Small intestine (tissue), 7 donors: ENCODE measurements at regions not wholly inside any gene's neighbourhood (a gene's known extent, or its start where the extent isn't known, plus 50 kb on each side); places are given as distances from the start of the nearest gene placed in this dataset.
"Not testable (repeated sequence)": the region's sequence is repeated elsewhere in the genome, so short reads cannot be mapped to it uniquely, and the experiment has no call there.

Experiments
- DNase-seq, 2 donors: peaks; one replicate each; pipeline versions ENCODE4 v3.0.0 to v3.0.0-alpha.2; 2013
- FAIRE-seq: peaks from 2 replicates; lab custom pipeline; 2012; peaks lifted over from hg19 to GRCh38; lab: Jason Lieb, UNC
- H3K27ac ChIP-seq, 3 donors: one replicate each; pipeline ENCODE4 v1.5.1; 2013; ENCODE audit warnings: low read length in 2 of 3, mild to moderate bottlenecking in 2 of 3, control low read depth in 1 of 3, inconsistent platforms in 1 of 3, low read depth in 1 of 3, moderate library complexity in 1 of 3
- H3K27me3 ChIP-seq, 3 donors: one replicate each; pipeline ENCODE4 v1.6.1; 2013; ENCODE audit warnings: low read length in 3 of 3, inconsistent platforms in 1 of 3; ENCODE audit not compliant: control insufficient read depth in 3 of 3, insufficient read depth in 3 of 3
- H3K36me3 ChIP-seq, 3 donors: one replicate each; pipeline ENCODE4 v1.6.1; 2013; ENCODE audit warnings: low read length in 3 of 3, inconsistent platforms in 1 of 3, low read depth in 1 of 3, mild to moderate bottlenecking in 1 of 3, moderate library complexity in 1 of 3; ENCODE audit not compliant: control insufficient read depth in 3 of 3, insufficient read depth in 2 of 3
- H3K4me1 ChIP-seq, 3 donors: one replicate each; pipeline ENCODE4 v1.6.1; 2013; ENCODE audit warnings: low read length in 2 of 3, inconsistent platforms in 1 of 3, low read depth in 1 of 3, mild to moderate bottlenecking in 1 of 3, moderate library complexity in 1 of 3; ENCODE audit not compliant: control insufficient read depth in 3 of 3, insufficient read depth in 2 of 3
- H3K4me3 ChIP-seq, 3 donors: one replicate each; pipeline ENCODE4 v1.5.1; 2013; ENCODE audit warnings: low read length in 3 of 3, control low read depth in 1 of 3, inconsistent platforms in 1 of 3, low read depth in 1 of 3, mild to moderate bottlenecking in 1 of 3, moderate library complexity in 1 of 3
- H3K9me3 ChIP-seq, 2 donors: one replicate each; pipeline ENCODE4 v1.6.1; 2013; ENCODE audit warnings: low read depth in 1 of 2, low read length in 1 of 2; ENCODE audit not compliant: control insufficient read depth in 2 of 2, insufficient read depth in 1 of 2
- WGBS, 3 donors: extraction: QIAGEN DNeasy Blood & Tissue Kit; methylation state at CpG; one replicate each; pipeline ENCODE4 v1.1.7; 2013; 5-methylcytosine and 5-hydroxymethylcytosine counted together
- donor health status: healthy with polysubstance abuse.
- donor health status: control.
- donor health status: control.
- donor health status: Bipolar disorder and iron deficiency.
- donor health status: healthy.

DNA sequence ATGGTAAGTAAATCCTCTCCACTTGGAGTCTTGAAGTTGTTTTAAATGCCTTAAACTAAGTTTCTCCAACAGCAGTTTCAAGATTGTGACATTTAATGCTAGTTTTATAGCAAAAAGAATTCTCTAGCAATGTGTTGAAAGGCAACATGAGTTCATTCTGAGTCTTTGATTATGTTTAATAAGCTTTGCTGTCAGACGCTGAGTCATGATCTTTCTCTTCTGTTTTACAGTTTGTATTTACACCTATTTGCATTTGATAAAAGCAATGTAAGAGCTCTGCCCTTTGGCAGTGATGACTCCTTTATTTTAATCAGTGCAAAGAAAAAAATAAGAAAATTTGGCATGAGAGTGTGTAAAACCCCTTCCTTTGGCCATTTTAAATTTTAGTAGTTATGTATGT lies 497.7 kb downstream of the STK39 start:
- WGBS, 3 donors: 12 to 36% (median 31%) methylated on average over 1 of the region's 1 CpG
- H3K9me3 ChIP-seq: no peaks in the 10 kb centered on the region

DNA sequence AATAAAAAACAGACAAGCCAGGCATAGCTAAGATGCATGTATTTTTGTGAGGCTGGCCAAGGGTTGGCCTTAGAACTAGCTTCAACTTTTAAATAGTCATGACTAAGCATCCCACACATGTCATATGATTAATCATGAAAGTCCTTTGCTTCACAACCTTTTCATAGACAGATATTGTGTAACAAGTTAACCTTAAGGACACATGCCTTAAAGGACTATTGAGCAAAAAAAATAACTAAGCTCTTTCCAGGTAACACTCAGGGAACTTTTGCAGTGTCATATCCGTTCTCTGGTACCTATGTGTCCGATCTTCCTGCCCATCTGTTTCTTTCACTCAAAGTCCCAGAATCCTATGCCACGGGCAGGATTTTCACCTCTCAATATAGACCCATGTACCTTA lies 498.4 kb downstream of the STK39 start:
- H3K27ac ChIP-seq: no peak overlapping the region
- H3K27me3 ChIP-seq: no peaks in the 10 kb centered on the region
- no peaks in the 10 kb centered on the region for H3K9me3 ChIP-seq
- no peaks in the 10 kb centered on the region for H3K4me1 ChIP-seq
- no peaks in the 10 kb centered on the region for H3K36me3 ChIP-seq
- WGBS, 3 donors: 82 to 93% (median 87%) methylated on average over 3 of the region's 3 CpGs
- DNase-seq (peak in 1 of 2 donors; percentile 37), FAIRE-seq (no peak)
- no peak overlapping the region for H3K4me3 ChIP-seq

More for the DNA sequence above, 497.7 kb downstream of the STK39 start:
- FAIRE-seq (no peak), DNase-seq (peak in 1 of 2 donors; percentile 33)
- no peak overlapping the region for H3K4me3 ChIP-seq
- H3K27me3 ChIP-seq: no peaks in the 10 kb centered on the region
- H3K36me3 ChIP-seq: no peaks in the 10 kb centered on the region
- H3K27ac ChIP-seq: no peak overlapping the region
- no peaks in the 10 kb centered on the region for H3K4me1 ChIP-seq

DNA sequence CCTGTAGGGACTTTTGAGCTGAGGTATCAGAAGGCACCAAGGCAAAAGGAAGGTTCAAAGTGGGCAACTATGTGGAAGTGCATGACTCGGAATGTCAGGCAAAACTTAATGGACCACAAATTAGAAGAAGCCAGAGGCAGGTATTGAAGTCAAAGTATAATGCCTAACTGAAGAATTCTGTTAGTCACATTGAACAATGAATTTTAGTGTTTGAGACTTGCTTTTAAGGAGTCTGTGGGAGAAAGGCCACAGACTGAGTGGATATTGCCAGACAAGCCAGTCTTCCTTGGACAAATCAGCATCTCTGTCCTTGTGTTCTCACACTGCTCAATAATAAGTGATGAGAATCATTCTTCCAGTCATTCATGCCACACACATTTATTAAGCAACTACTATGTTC lies 498.9 kb downstream of the STK39 start:
- H3K27ac ChIP-seq: no peak overlapping the region
- no peaks in the 10 kb centered on the region for H3K9me3 ChIP-seq
- H3K27me3 ChIP-seq: no peaks in the 10 kb centered on the region
- no peak for FAIRE-seq
- WGBS, 3 donors: 81 to 94% (median 92%) methylated on average over 1 of the region's 1 CpG
- no peak for DNase-seq
- H3K4me1 ChIP-seq: no peaks in the 10 kb centered on the region
- no peaks in the 10 kb centered on the region for H3K36me3 ChIP-seq
- H3K4me3 ChIP-seq: no peak overlapping the region

DNA sequence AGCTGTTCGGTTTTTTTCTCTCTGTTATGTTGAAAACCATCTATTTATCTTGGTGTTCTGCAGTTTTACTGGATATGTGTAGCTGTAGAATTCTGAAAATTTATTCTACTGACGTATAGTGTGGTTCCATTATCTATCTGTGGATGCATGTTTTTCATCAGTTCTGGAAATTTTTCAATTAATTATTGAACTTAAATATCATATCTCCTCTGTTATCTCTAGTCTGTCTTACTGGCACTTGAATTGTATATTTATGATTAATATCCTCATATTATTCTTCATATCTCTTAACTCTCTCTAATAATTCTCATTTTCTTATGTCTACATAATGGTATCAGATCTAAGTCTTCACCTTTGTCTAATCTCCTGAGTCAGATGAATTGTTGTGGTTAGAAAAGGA lies 501.7 kb downstream of the STK39 start:
- no peak overlapping the region for H3K27ac ChIP-seq
- H3K36me3 ChIP-seq: no peaks in the 10 kb centered on the region
- H3K27me3 ChIP-seq: no peaks in the 10 kb centered on the region
- H3K4me3 ChIP-seq: no peak overlapping the region
- H3K4me1 ChIP-seq: no peaks in the 10 kb centered on the region
- no peaks in the 10 kb centered on the region for H3K9me3 ChIP-seq
- WGBS, 3 donors: 60 to 79% (median 76%) methylated on average over 2 of the region's 2 CpGs
- peak; percentile 5 for FAIRE-seq
- no peak for DNase-seq

DNA sequence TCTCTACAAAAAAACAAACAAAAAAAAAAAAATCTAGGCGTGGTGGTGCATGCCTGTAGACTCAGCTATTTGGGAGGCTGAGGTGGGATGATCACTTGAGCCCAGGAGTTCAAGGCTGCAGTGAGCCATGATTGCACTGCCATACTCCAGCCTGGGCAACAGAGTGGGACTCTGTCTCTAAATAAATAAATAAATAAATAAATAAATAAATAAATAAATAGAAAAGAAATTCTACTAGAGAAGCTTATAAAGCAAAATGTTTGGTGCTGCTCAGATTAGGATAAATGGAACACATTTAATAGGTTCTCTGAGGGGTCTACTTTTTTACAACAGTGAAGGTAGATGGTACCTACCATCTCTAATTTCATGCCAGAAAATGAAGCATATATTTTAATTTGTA lies 507.5 kb downstream of the STK39 start:
- not testable (repeated sequence) for DNase-seq

GRCh38 chr2:167733747-167734146 lies 513.6 kb downstream of the STK39 start:
- no peaks in the 10 kb centered on the region for H3K27me3 ChIP-seq
- no peaks in the 10 kb centered on the region for H3K9me3 ChIP-seq
- FAIRE-seq (no peak), DNase-seq (peak in 1 of 2 donors; percentile 2)
- no peaks in the 10 kb centered on the region for H3K4me1 ChIP-seq
- H3K27ac ChIP-seq: no peak overlapping the region
- WGBS, 3 donors: 25 to 48% (median 27%) methylated on average over 2 of the region's 2 CpGs
- no peaks in the 10 kb centered on the region for H3K36me3 ChIP-seq
- H3K4me3 ChIP-seq: no peak overlapping the region

More for the DNA sequence above, 507.5 kb downstream of the STK39 start:
- not testable (repeated sequence) for H3K27ac ChIP-seq, H3K4me1 ChIP-seq, H3K9me3 ChIP-seq, H3K27me3 ChIP-seq, H3K36me3 ChIP-seq, H3K4me3 ChIP-seq, FAIRE-seq
- 62 to 71% (median 65%) methylated on average over 1 of the region's 1 CpG for WGBS, 3 donors

- Histone ChIP-seq H3K4me3 (no peak overlapping the region), H3K4me1 (no peaks in the 10 kb centered on the region), H3K9me3 (no peaks in the 10 kb centered on the region), H3K27me3 (no peaks in the 10 kb centered on the region), H3K36me3 (no peaks in the 10 kb centered on the region), H3K27ac (no peak overlapping the region)
- WGBS, 3 donors: 86 to 92% (median 89%) methylated on average over 4 of the region's 4 CpGs
- FAIRE-seq (no peak), DNase-seq (no peak)
These were observed 515.1 kb downstream of the STK39 start for GRCh38 chr2:167732326-167732725.

GRCh38 chr2:167729911-167730310 lies 517.5 kb downstream of the STK39 start:
- H3K4me3 ChIP-seq: no peak overlapping the region
- FAIRE-seq: no peak
- no peaks in the 10 kb centered on the region for H3K36me3 ChIP-seq
- no peaks in the 10 kb centered on the region for H3K4me1 ChIP-seq
- H3K9me3 ChIP-seq: no peaks in the 10 kb centered on the region
- H3K27ac ChIP-seq: no peak overlapping the region
- H3K27me3 ChIP-seq: no peaks in the 10 kb centered on the region
- no peak for DNase-seq
- WGBS, 3 donors: 84 to 98% (median 95%) methylated on average over 3 of the region's 3 CpGs

GRCh38 chr2:167726788-167727187 lies 520.6 kb downstream of the STK39 start:
- Histone ChIP-seq H3K27me3 (no peaks in the 10 kb centered on the region), H3K4me3 (no peak overlapping the region), H3K27ac (no peak overlapping the region), H3K9me3 (no peaks in the 10 kb centered on the region), H3K4me1 (no peaks in the 10 kb centered on the region), H3K36me3 (no peaks in the 10 kb centered on the region)
- 45 to 70% (median 61%) methylated on average over 2 of the region's 2 CpGs for WGBS, 3 donors
- DNase-seq: peak; percentile 4 to 45
- no peak for FAIRE-seq
